Heart right ventricle (tissue), 16 donors: ENCODE measurements at regions not wholly inside any gene's neighbourhood (a gene's known extent, or its start where the extent isn't known, plus 50 kb on each side); places are given as distances from the start of the nearest gene placed in this dataset.
"Not testable (repeated sequence)": the region's sequence is repeated elsewhere in the genome, so short reads cannot be mapped to it uniquely, and the experiment has no call there.

Source experiments
- ATAC-seq, 8 donors: fragments of 200-7000 bp; cut with Tn5 transposase; one replicate each; pipeline ENCODE4 v1.9.1; 2020; ENCODE audit warnings: mild to moderate bottlenecking in 8 of 8, moderate library complexity in 8 of 8, moderate number of reproducible peaks in 1 of 8
- DNase-seq, 2 donors: peaks; one replicate each; pipeline ENCODE4 v3.0.0-alpha.2; 2020
- H3K27ac ChIP-seq, 10 donors: fragments of 200-600 bp; sonication (generic) in 2 of 10; one replicate each; pipeline versions ENCODE4 v1.5.0 to v1.8.0; 2020 to 2022; ENCODE audit warnings: mild to moderate bottlenecking in 3 of 10
- H3K27me3 ChIP-seq, 7 donors: fragments of 200-600 bp; one replicate each; pipeline ENCODE4 v1.8.0; 2021 to 2022; ENCODE audit warnings: mild to moderate bottlenecking in 2 of 7
- H3K36me3 ChIP-seq, 9 donors: fragments of 200-600 bp; sonication (generic) in 1 of 9; one replicate each; pipeline versions ENCODE4 v1.5.0 to v1.8.0; 2020 to 2022; ENCODE audit warnings: mild to moderate bottlenecking in 2 of 9
- H3K4me1 ChIP-seq, 9 donors: fragments of 200-600 bp; sonication (generic) in 1 of 9; one replicate each; pipeline versions ENCODE4 v1.5.0 to v1.8.0; 2020 to 2022; ENCODE audit warnings: mild to moderate bottlenecking in 4 of 9
- H3K4me3 ChIP-seq, 10 donors: fragments of 200-600 bp; sonication (generic) in 2 of 10; one replicate each; pipeline versions ENCODE4 v1.5.0 to v1.8.0; 2020 to 2022; ENCODE audit warnings: mild to moderate bottlenecking in 7 of 10, moderate library complexity in 2 of 10
- H3K9me3 ChIP-seq, 11 donors: fragments of 200-600 bp in 10 of 11; sonication (generic) in 2 of 11; one replicate each; pipeline versions ENCODE4 v1.5.0 to v1.8.0; 2013 to 2022; ENCODE audit warnings: mild to moderate bottlenecking in 2 of 11, control low read depth in 1 of 11, moderate library complexity in 1 of 11
- CTCF ChIP-seq, 9 donors: fragments of 200-600 bp; sonication (generic) in 2 of 9; IDR thresholded peaks; one replicate each; pipeline versions ENCODE4 v1.5.0 to v1.8.0; 2021 to 2022; ENCODE audit warnings: antibody characterized with exemption in 9 of 9, mild to moderate bottlenecking in 5 of 9, moderate library complexity in 1 of 9
- WGBS, 2 donors: extraction: QIAGEN DNeasy Blood & Tissue Kit; methylation state at CpG; one replicate each; pipeline ENCODE4 v1.1.7; 2013; ENCODE audit warnings: inconsistent platforms in 1 of 2; 5-methylcytosine and 5-hydroxymethylcytosine counted together
- intact Hi-C, 10 donors: fragments of 100-400 bp; cut with DNase I; formaldehyde crosslinking; loops; one replicate each; pipeline versions ENCODE4 v1.11.1 to v1.14.2; 2022
- donor health status: Arrhythmogenic right ventricular cardiomyopathy.
- donor health status: ischemic (EF 13 %, LVEDD 7.1; RV severe dilation, severe dysfunction).
- donor health status: healthy with polysubstance abuse.
- donor health status: DM: no; HTN: yes; CAD: no.
- donor health status: DM: no; HTN: no; CAD: no.
- donor health status: ischemic (EF 25% LVEDD 6.9; RV normal size, moderate dysfunction).
- donor health status: ischemic (EF 25% LVEDD 5.7; RV mildly dilated, moderate dysfunction).
- donor health status: healthy.
- donor health status: DM: yes; HTN: yes; CAD: no.
- donor health status: Ischemic cardiomyopathy.
- donor health status: ischemic (EF 35%, LVEDD 5.7; RV mildly dilated, moderate dysfunction).
- donor health status: nonischemic (EF 11% LVEDD 7.7; RV severe dilation, severe dysfunction).
- donor health status: DM: yes; HTN: yes; CAD: no.
- donor health status: PGD.
- donor health status: ischemic (EF 29% LVEDD 5.4; RV normal size, mild dysfunction).
- donor health status: nonischemic (EF 23%, LVEDD 6.1; RV moderate dilation, normal function).

GRCh38 chrX:64739792-64740378 lies 236.4 kb downstream of the ZC4H2 start:
- 58 to 69% methylated on average over 7 of the region's 7 CpGs for WGBS, 2 donors
- Histone ChIP-seq H3K9me3 (no peaks in the 10 kb centered on the region), H3K4me3 (no peak overlapping the region), H3K36me3 (no peaks in the 10 kb centered on the region), H3K27ac (no peak overlapping the region), H3K27me3 (no peaks in the 10 kb centered on the region), H3K4me1 (no peaks in the 10 kb centered on the region)
- DNase-seq: no peak
- intact Hi-C loops: no loop called here
- TF ChIP-seq CTCF (IDR thresholded peaks at IDR 0.05): no peak
- no peak for ATAC-seq

- Histone ChIP-seq H3K27ac (no peak overlapping the region), H3K27me3 (no peaks in the 10 kb centered on the region), H3K9me3 (peaks cover 0 to 55% (median 0%) of the 10 kb centered on the region in 11 donors), H3K36me3 (no peaks in the 10 kb centered on the region), H3K4me1 (no peaks in the 10 kb centered on the region), H3K4me3 (no peak overlapping the region)
- WGBS, 2 donors: 83 to 84% methylated on average over 8 to 9 of the region's 9 CpGs
- TF ChIP-seq CTCF (IDR thresholded peaks at IDR 0.05): no peak
- intact Hi-C loops: no loop called here
- no peak for ATAC-seq
- no peak for DNase-seq
Observed at GRCh38 chrX:64698317-64698716, 277.9 kb downstream of the ZC4H2 start.

- intact Hi-C loops, ATAC-seq, H3K27ac ChIP-seq, H3K4me3 ChIP-seq, H3K4me1 ChIP-seq, H3K36me3 ChIP-seq, H3K27me3 ChIP-seq, DNase-seq: not testable (repeated sequence)
- peaks cover 0 to 29% (median 0%) of the 10 kb centered on the region in 11 donors for H3K9me3 ChIP-seq
- 62 to 68% methylated on average over 7 of the region's 7 CpGs for WGBS, 2 donors
Observed at GRCh38 chrX:64695372-64695771, 280.9 kb downstream of the ZC4H2 start.

GRCh38 chrX:64662876-64663275 lies 267.6 kb upstream of the MTMR8 start:
- no peak for DNase-seq
- H3K4me3 ChIP-seq: no peak overlapping the region
- no peaks in the 10 kb centered on the region for H3K4me1 ChIP-seq
- peaks cover 0 to 50% (median 0%) of the 10 kb centered on the region in 11 donors for H3K9me3 ChIP-seq
- no peaks in the 10 kb centered on the region for H3K27me3 ChIP-seq
- no peaks in the 10 kb centered on the region for H3K36me3 ChIP-seq
- no peak for TF ChIP-seq CTCF (IDR thresholded peaks at IDR 0.05)
- 78 to 90% methylated on average over 1 of the region's 1 CpG for WGBS, 2 donors
- intact Hi-C loops: no loop called here
- no peak overlapping the region for H3K27ac ChIP-seq
- no peak for ATAC-seq

- H3K36me3 ChIP-seq, H3K27me3 ChIP-seq, DNase-seq, H3K4me3 ChIP-seq, H3K4me1 ChIP-seq, ATAC-seq, intact Hi-C loops, H3K27ac ChIP-seq: not testable (repeated sequence)
- H3K9me3 ChIP-seq: peaks cover 0 to 24% (median 0%) of the 10 kb centered on the region in 11 donors
- 34 to 47% methylated on average over 6 of the region's 6 CpGs for WGBS, 2 donors
Observed at GRCh38 chrX:64657229-64657628, 262.0 kb upstream of the MTMR8 start.
